Parathyroid adenoma (tissue), 2 donors: ENCODE measurements at regions not wholly inside any gene's neighbourhood (a gene's known extent, or its start where the extent isn't known, plus 50 kb on each side); places are given as distances from the start of the nearest gene placed in this dataset.
A peak's percentile ranks its signal among the peaks of the same experiment; 100 is the strongest.

Source experiments
- H2AFZ ChIP-seq: fragments of 300-600 bp; sonication (generic); one replicate; pipeline ENCODE4 v1.7.0; 2017; ENCODE audit warnings: antibody characterized with exemption, mild to moderate bottlenecking
- H3K27ac ChIP-seq: fragments of 300-600 bp; sonication (generic); one replicate; pipeline ENCODE4 v1.7.0; 2017
- H3K27me3 ChIP-seq: fragments of 300-600 bp; sonication (generic); one replicate; pipeline ENCODE4 v1.7.0; 2017; ENCODE audit warnings: low read length; ENCODE audit not compliant: control insufficient read depth, insufficient read depth
- H3K36me3 ChIP-seq: fragments of 300-600 bp; sonication (generic); one replicate; pipeline ENCODE4 v1.7.0; 2017; ENCODE audit warnings: low read length; ENCODE audit not compliant: control insufficient read depth, insufficient read depth
- H3K4me1 ChIP-seq: fragments of 300-600 bp; sonication (generic); one replicate; pipeline ENCODE4 v1.7.0; 2017; ENCODE audit warnings: control low read depth
- H3K4me2 ChIP-seq: fragments of 300-600 bp; sonication (generic); one replicate; pipeline ENCODE4 v1.7.0; 2017; ENCODE audit warnings: low read length
- H3K4me3 ChIP-seq: fragments of 300-600 bp; sonication (generic); one replicate; pipeline ENCODE4 v1.7.0; 2017; ENCODE audit warnings: low read depth, low read length
- H3K79me2 ChIP-seq: fragments of 300-600 bp; sonication (generic); one replicate; pipeline ENCODE4 v1.7.0; 2017; ENCODE audit warnings: control low read depth
- H3K9ac ChIP-seq: fragments of 300-600 bp; sonication (generic); one replicate; pipeline ENCODE4 v1.7.0; 2017; ENCODE audit warnings: mild to moderate bottlenecking
- H3K9me3 ChIP-seq: fragments of 300-600 bp; sonication (generic); one replicate; pipeline ENCODE4 v1.7.0; 2017; ENCODE audit warnings: low read length; ENCODE audit not compliant: control insufficient read depth
- TF ChIP-seq, protein P1 (sequence below): fragments of 300-600 bp; sonication (generic); IDR thresholded peaks from one replicate; pipeline ENCODE4 v1.7.0; 2017; ENCODE audit warnings: antibody characterized with exemption, mild to moderate bottlenecking
- donor health status: primary hyperparathyroidism.

DNA sequence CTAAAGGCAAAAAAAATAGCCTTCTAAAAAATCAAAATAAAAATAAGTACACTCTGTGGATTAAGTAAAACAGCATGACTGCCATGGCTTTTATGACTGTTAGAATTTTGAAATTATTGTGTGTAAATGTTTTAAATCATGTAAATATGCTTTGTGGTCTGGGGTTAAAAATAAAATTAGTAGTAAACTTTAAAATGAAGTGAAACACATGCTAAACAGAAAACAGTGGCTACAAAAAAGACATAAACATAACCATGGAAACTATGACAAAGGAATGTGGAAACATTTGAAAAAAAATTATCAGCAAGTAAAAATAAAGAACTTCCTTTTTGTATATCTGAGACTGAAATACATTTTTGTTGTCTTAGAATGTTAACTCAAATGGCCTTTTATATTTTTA, 134.5 kb upstream of the SPEF2 start:
- Histone ChIP-seq H3K79me2 (no peaks in the 10 kb centered on the region), H2AFZ (no peak overlapping the region), H3K4me2 (no peak overlapping the region), H3K9ac (no peak overlapping the region), H3K36me3 (no peaks in the 10 kb centered on the region), H3K27me3 (no peaks in the 10 kb centered on the region), H3K27ac (no peak overlapping the region), H3K9me3 (no peaks in the 10 kb centered on the region), H3K4me3 (no peak overlapping the region), H3K4me1 (peaks cover 4% of the 10 kb centered on the region)
- TF ChIP-seq, protein P1, sequence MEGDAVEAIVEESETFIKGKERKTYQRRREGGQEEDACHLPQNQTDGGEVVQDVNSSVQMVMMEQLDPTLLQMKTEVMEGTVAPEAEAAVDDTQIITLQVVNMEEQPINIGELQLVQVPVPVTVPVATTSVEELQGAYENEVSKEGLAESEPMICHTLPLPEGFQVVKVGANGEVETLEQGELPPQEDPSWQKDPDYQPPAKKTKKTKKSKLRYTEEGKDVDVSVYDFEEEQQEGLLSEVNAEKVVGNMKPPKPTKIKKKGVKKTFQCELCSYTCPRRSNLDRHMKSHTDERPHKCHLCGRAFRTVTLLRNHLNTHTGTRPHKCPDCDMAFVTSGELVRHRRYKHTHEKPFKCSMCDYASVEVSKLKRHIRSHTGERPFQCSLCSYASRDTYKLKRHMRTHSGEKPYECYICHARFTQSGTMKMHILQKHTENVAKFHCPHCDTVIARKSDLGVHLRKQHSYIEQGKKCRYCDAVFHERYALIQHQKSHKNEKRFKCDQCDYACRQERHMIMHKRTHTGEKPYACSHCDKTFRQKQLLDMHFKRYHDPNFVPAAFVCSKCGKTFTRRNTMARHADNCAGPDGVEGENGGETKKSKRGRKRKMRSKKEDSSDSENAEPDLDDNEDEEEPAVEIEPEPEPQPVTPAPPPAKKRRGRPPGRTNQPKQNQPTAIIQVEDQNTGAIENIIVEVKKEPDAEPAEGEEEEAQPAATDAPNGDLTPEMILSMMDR: no peak

DNA sequence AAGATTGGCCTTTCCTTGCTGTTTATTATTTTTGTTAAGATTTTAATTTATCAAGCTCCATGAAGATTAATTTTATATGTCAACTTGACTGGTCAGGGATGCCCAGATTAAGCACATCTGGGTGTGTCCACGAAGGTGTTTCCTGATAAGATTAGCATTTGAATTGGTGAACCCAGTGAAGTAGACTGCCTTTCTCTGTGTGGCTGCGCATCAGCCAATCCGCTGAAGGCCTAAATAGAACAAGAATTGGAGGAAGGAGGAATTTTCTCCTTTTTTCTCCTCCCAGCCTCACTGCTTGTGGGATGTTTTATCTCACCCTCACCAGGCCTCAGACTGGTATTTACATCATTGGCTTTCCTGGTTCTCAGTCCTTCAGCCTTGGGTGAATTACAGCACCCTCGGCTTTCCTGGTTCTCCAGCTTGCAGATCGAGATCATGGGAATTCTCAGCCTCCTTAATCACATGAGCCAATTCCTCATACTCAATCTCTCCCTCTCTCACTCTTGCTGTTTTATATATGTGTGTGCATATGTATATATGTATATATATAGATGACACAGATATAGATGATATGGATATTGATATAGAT, 135.4 kb upstream of the SPEF2 start:
- no peaks in the 10 kb centered on the region for H3K27me3 ChIP-seq
- H2AFZ ChIP-seq: no peak overlapping the region
- TF ChIP-seq, protein P1: no peak
- no peak overlapping the region for H3K27ac ChIP-seq
- H3K4me3 ChIP-seq: no peak overlapping the region
- H3K79me2 ChIP-seq: no peaks in the 10 kb centered on the region
- H3K9ac ChIP-seq: no peak overlapping the region
- no peak overlapping the region for H3K4me2 ChIP-seq
- H3K36me3 ChIP-seq: no peaks in the 10 kb centered on the region
- H3K9me3 ChIP-seq: no peaks in the 10 kb centered on the region
- H3K4me1 ChIP-seq: peaks cover 4% of the 10 kb centered on the region

DNA sequence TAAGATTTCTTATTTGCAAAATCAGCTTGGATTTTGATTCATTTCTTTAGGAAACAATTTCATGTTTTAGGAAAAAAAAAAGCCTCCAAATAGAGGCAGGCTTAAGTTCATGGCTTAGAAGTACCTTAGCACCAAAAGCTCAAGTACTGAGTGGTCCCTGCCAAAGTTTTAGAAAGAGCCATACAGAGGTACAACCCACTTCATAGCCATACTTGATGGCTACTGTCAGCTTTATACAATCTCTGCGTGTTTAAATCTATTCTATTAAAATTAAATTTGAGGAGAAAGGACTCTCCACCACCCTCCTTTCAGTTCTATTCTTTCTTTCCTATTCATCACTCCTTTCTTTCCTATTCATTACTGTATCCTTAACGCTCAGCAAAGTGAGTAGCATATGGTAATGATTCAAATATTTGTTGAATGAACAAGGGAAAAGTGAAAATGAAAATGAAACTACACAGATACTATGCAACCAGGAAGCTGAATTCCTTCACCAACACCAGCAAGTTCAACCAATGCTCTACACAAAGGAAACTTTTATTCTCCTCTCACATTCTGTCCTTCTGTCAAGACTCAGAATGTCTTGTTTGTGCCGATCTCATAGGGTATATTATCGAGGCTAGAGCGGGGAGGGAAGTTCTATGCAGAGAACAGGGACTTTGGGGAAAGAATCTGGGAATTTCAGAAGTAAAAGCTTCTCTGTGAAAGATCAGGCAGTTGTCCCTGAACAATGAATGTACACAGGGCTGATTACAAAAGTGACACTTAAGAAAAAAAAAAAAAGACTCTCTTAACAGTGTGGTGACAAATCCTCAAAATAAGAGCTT, 138.6 kb upstream of the SPEF2 start:
- H3K27me3 ChIP-seq: no peaks in the 10 kb centered on the region
- H3K4me2 ChIP-seq: no peak overlapping the region
- peaks cover 4% of the 10 kb centered on the region for H3K4me1 ChIP-seq
- no peaks in the 10 kb centered on the region for H3K79me2 ChIP-seq
- no peaks in the 10 kb centered on the region for H3K36me3 ChIP-seq
- no peak overlapping the region for H3K27ac ChIP-seq
- no peak overlapping the region for H3K4me3 ChIP-seq
- H2AFZ ChIP-seq: peak overlapping the region; percentile 61
- H3K9me3 ChIP-seq: no peaks in the 10 kb centered on the region
- no peak overlapping the region for H3K9ac ChIP-seq
- TF ChIP-seq, protein P1: no peak

DNA sequence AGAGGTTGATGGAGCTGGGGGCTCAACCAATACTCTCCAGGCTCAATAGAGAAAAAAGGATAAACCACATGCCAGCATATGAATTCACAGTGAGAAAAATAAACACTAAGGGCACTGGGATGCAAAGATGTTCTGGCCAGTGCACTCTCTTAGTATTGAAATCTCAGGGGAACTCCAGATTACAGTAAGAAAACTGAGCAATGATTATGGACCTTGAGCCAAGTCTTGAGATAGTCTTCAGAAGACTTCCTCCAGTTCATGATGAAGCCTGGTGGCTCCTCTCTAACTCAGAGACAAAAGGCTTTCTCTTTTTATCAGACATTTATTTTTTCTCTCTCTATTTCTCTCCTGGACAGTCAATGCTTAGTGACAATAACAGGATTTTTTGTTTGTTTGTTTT, 139.8 kb upstream of the SPEF2 start:
- Histone ChIP-seq H3K79me2 (no peaks in the 10 kb centered on the region), H3K36me3 (no peaks in the 10 kb centered on the region), H3K9me3 (no peaks in the 10 kb centered on the region), H3K27ac (no peak overlapping the region), H3K4me2 (no peak overlapping the region), H2AFZ (peak overlapping the region; percentile 20), H3K9ac (no peak overlapping the region), H3K4me3 (no peak overlapping the region), H3K27me3 (no peaks in the 10 kb centered on the region), H3K4me1 (peaks cover 4% of the 10 kb centered on the region)
- TF ChIP-seq, protein P1: no peak
